HG02678 (cell line): ENCODE measurements at regions not wholly inside any gene's neighbourhood (a gene's known extent, or its start where the extent isn't known, plus 50 kb on each side); places are given as distances from the start of the nearest gene placed in this dataset.

ENCODE experiments used
- ATAC-seq: cut with Tn5 transposase; IDR thresholded peaks from one replicate; pipeline ENCODE4 v1.9.1; 2021; ENCODE audit warnings: mild to moderate bottlenecking, moderate library complexity; ENCODE audit not compliant: unreplicated experiment

- peak; percentile 84 for ATAC-seq
These were observed 262.0 kb downstream of the ADRA2A start for GRCh38 chr10:111338805-111339204.

DNA sequence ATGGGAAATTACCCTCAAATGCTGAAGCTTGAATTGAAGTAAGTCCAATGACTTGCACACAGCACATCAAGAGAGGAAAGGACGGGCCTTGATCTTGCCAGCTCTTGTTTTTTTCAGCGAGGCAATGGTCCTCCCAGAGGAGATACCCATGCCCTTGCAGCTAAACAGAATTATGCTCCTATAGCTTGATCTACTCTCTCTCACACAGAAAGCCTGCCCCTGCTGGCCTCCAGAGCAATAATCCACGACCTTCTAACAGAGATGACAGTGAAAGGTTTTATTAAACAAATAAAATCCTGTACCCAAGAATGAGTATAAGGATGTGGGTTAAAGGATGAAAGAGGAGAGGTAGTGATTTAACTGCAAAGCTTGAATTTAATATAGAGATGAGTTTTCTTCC lies 268.0 kb downstream of the ADRA2A start:
- no peak for ATAC-seq

GRCh38 chr10:111347386-111348013 lies 270.7 kb downstream of the ADRA2A start:
- ATAC-seq, result no peak

- no peak for ATAC-seq
These were observed 271.2 kb downstream of the ADRA2A start for GRCh38 chr10:111348076-111348475.

DNA sequence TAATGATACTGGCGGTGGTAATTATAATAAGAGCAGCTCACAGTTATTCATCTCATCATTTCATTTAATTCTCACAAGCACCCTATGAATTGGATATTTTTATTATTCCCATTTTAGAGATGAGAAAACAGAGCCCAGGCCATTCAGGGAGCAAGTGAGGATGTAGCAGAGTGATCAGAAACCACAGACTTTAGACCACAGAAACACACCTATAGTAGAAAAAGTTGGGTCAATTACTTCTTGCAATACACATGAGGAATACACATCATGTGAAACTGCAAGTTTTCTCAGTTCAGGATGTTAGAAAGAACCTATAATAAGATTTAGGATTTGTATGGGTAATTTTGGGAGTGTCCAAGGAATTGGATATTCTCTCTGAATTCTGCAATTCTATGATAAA lies 278.0 kb downstream of the ADRA2A start:
- ATAC-seq, result no peak

DNA sequence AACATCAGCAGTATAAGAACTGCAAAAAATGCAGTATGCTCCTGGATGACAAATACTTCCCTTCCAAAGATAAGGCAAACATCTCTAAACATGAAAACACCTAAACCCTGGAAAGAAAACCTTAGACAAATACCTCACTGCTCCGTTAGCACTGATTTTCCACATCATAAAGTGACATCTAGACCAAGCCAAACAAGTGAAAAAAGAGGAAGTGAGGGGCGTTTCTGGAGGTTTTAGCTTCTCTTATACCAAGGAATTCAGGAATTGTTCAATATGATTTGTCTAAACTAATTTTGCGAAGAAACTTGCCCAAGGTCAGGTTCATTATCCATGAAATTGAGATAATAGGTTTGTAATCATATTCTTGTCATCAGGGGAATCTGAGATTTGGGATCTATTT lies 279.7 kb downstream of the ADRA2A start:
- no peak for ATAC-seq

DNA sequence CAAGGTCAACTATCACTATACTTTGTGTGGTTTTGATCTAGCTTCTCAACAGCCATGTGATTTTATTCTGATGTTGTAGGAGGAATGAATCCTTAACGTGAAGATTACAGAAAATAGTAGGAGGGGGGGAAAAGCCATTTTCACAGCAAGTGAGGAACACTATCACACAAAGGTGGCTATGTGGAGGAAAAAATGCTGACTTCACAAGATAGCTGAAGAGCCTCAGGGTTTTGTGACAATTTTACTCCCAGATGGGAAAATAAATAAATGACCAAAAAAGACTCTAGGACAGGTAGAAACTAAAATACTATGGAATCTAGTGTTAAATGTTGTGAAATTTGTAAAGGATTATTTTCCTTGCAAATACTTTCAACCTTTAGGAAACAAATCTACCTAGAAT lies 281.0 kb downstream of the ADRA2A start:
- no peak for ATAC-seq

DNA sequence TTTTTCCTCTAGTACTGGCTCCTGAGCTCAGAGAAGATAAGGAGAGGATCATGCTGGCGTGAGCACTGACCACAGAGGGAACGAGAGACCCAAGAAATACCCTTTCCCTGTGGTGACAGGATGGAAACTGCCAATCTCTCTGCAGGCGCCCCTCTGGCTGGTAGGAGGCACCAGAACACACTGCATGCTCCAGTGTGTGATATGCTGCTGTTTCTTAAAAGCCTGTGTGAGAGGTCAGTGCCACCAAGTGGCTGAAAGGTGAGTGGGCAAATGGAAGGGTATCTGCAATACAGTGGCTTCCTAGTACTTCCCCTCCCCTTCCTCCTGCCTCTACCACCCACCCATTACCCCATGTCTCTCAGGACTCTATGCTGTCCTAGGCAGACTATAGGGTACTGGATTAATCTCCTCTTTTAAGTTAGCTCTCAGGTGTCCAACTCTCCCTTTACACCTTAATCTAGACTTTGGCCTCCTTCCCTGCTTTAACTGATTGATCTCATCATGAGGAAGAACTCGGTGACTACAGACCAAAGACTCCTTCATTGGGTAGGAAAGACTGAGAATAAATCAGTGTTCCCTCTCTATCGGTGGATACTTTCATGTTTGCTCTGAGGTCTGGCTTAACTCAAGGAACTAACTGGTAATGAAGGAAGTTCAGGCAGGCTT lies 283.6 kb downstream of the ADRA2A start:
- peak; percentile 82 for ATAC-seq

DNA sequence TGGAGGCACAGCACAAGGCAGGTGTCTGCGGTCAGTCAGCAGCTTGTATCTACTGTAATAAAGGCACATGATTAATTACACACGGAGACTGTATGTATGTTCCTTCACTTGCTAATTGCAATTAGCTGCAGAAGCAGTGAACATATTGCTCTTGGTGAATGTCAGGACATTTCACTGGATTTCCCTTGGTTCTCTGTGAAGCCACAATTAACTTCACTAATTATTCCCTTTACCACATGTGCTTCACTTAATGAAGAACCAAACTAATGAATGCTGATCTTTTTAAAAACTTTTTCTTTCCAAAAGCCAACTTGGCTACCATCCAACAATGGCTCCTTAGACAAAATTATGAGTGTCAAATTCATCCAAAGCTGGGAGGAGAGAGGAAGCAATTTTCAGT lies 290.7 kb downstream of the ADRA2A start:
- no peak for ATAC-seq

DNA sequence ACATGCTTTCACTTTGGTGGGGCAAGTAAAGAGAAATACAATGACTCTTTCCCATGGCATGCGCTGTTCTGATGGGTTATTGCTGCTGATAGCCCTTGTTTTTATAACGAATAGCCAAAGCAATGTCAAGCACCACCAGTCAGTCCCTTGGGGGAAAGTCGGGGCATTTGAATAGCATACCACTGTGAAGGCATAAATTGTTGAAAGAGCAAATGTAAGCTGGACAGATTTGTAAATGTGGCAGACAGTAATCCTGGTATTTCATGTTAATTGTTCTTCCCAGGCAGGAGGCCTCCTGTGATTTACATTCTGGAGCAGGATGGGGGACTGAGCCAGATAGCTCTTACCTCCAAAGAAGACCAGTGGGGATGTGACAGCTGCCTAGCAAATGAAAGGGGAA lies 293.3 kb downstream of the ADRA2A start:
- no peak for ATAC-seq

DNA sequence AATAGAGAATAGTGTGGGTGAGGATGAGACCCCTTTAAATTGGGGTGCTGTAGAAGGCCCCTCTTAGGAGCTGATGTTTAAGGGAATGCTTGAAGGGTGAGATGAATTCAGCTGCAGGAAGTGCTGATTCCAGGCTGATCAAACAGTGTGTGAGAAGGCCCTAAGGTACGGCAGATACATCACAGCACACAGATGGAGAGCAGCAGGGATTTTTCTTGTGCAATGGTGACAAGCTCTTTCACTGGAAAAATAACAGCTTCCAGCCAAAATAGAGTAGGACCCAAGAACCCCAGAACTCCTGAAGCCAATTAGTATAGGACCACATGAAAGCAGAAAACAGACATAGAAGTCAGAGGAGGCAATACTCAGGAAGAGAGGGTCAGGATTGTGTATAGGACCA lies 296.9 kb downstream of the ADRA2A start:
- no peak for ATAC-seq

- no peak for ATAC-seq
These were observed 302.8 kb downstream of the ADRA2A start for GRCh38 chr10:111379534-111380187.

GRCh38 chr10:111384556-111384955 lies 307.7 kb downstream of the ADRA2A start:
- ATAC-seq, result no peak

DNA sequence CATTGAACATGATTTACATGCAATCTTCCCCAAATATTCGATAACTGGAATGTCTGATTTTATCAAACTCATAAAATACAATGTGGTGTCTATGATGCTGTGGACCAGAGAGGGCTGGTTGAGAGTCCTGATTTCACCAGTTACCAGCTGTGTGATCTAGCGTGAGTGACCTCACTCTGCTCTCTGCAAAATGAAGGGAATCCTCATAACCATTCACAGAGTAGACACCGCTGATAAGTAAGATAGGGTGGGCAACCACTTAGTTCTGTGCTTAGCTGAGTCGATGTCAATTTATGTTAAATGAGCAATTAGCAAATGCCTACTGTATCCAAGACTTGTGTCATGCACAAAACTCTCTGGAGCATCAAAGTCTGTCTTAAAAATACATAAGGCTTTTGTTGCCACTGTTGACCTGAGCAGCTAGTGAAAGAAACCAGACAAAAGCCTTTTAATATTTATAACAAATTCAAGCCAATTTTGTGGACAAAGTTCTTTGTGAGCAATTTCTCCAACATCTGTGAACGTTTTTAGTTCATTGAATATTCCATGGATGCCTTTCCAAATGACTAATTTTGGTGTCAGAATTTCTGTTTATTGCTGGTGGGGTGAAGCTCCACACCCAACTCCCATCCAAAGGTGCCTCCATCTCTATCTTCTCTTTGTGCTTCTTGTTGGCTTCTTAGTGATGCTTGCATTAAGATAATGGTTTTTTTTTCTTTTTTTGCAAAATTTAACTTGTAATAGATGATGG lies 314.2 kb downstream of the ADRA2A start:
- no peak for ATAC-seq

DNA sequence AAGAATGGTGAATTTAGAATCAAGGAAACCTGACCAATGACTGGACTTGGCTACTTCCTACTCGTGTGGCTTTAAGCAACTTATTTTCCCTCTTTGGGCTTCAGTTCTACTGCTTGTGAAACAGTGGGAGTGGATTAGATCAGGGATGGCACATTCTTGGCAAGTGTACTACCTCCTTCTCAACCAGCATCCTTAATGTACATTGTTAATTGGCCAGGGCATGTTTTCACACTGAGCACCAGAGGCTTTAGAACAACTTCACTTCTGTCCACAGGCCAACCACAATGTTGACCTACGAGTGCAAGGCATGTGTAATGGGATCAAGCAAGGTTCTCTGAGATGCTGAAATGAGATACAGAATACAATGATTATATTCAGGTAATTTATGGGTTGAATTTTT lies 315.3 kb downstream of the ADRA2A start:
- ATAC-seq, result no peak

DNA sequence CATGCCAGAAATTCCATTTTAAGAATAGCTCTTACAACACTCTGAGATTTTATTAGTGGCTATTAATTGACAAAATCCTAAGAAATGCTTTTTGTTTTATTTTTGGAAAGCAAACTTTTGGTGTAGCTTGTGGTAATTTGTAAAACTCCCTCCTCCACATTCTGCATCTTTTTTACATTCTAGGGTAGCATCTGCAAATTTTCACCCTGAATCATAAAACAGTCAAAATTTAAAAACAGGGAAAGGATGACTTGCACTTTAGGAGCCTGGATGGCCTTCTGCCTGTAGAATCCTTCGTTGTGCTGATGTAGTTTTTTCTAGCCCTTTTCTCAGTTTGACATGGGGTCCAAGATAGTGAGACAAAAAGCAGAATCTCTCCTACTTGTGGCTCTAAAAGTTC lies 316.1 kb downstream of the ADRA2A start:
- ATAC-seq, result no peak

- no peak for ATAC-seq
These were observed 333.9 kb downstream of the ADRA2A start for GRCh38 chr10:111410740-111411139.

DNA sequence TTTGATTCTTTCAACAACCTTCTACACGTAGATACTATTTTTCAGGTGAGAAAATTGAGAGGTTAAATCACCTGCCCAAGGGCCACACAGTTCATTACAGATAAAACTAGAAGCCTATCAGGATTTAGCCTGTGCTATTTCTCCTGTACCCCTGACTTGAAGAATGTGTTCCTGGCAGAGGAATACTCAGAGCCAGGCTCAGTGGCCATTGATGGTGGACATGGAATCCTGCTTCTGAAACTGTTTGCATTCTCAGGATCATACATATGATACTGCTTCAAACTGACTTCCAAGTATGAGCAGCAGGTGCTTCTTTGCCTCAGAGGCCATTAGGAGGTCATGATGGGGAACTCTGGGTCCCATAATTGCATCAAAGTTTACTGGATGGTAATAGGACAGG lies 348.6 kb downstream of the ADRA2A start:
- ATAC-seq, result no peak

- ATAC-seq, result no peak
These were observed 352.6 kb downstream of the ADRA2A start for GRCh38 chr10:111429288-111430028.

- no peak for ATAC-seq
These were observed 353.2 kb downstream of the ADRA2A start for GRCh38 chr10:111430070-111430469.

GRCh38 chr10:111432588-111432987 lies 355.8 kb downstream of the ADRA2A start:
- ATAC-seq, result no peak
